GM23248 (cell line): ENCODE measurements at regions not wholly inside any gene's neighbourhood (a gene's known extent, or its start where the extent isn't known, plus 50 kb on each side); places are given as distances from the start of the nearest gene placed in this dataset.

ENCODE experiments used
- DNase-seq: peaks from one replicate; pipeline ENCODE4 v3.0.0-alpha.2; 2015
- H2AFZ ChIP-seq: fragments of 200-600 bp; sonication (generic); 2 replicates; pipeline ENCODE4 v1.6.1; 2016; ENCODE audit warnings: antibody characterized with exemption
- H3F3A ChIP-seq: fragments of 200-600 bp; sonication (generic); 2 replicates; pipeline ENCODE4 v1.6.1; 2016; ENCODE audit warnings: mild to moderate bottlenecking, antibody characterized with exemption, mixed run types; ENCODE audit not compliant: insufficient read depth
- H3K27ac ChIP-seq: fragments of 200-600 bp; sonication (generic); 2 replicates; pipeline ENCODE4 v1.5.1; 2016; ENCODE audit warnings: mild to moderate bottlenecking
- H3K27me3 ChIP-seq: fragments of 200-600 bp; sonication (generic); replicated peaks from 2 replicates; pipeline ENCODE4 v1.6.1; 2016; ENCODE audit warnings: mild to moderate bottlenecking; ENCODE audit not compliant: insufficient read depth
- H3K36me3 ChIP-seq: fragments of 200-600 bp; sonication (generic); 2 replicates; pipeline ENCODE4 v1.6.1; 2016; ENCODE audit warnings: low read depth, mild to moderate bottlenecking
- H3K4me1 ChIP-seq: fragments of 200-600 bp; sonication (generic); 2 replicates; pipeline ENCODE4 v1.6.1; 2016; ENCODE audit warnings: mild to moderate bottlenecking; ENCODE audit not compliant: insufficient read depth
- H3K4me2 ChIP-seq: fragments of 200-600 bp; sonication (generic); one replicate; pipeline ENCODE4 v1.6.1; 2016; ENCODE audit warnings: mild to moderate bottlenecking; ENCODE audit not compliant: unreplicated experiment
- H3K4me3 ChIP-seq: fragments of 200-600 bp; sonication (generic); 2 replicates; pipeline ENCODE4 v1.5.1; 2016; ENCODE audit warnings: mild to moderate bottlenecking
- H3K79me2 ChIP-seq: fragments of 200-600 bp; sonication (generic); 2 replicates; pipeline ENCODE4 v1.6.1; 2016; ENCODE audit warnings: mild to moderate bottlenecking; ENCODE audit not compliant: insufficient read depth
- H3K9ac ChIP-seq: fragments of 200-600 bp; sonication (generic); 2 replicates; pipeline ENCODE4 v1.6.1; 2016; ENCODE audit warnings: mild to moderate bottlenecking
- H3K9me2 ChIP-seq: fragments of 200-600 bp; sonication (generic); 2 replicates; pipeline ENCODE4 v1.6.1; 2016; ENCODE audit warnings: mixed run types, mild to moderate bottlenecking, moderate library complexity; ENCODE audit not compliant: insufficient read depth
- H3K9me3 ChIP-seq: fragments of 200-600 bp; sonication (generic); one replicate; pipeline ENCODE4 v1.6.1; 2017; ENCODE audit warnings: low read depth
- H4K20me1 ChIP-seq: fragments of 200-600 bp; sonication (generic); 2 replicates; pipeline ENCODE4 v1.6.0; 2016; ENCODE audit not compliant: insufficient read depth
- EZH2 ChIP-seq: fragments of 200-600 bp; sonication (generic); IDR thresholded peaks from 2 replicates; pipeline ENCODE4 v1.6.1; 2018; ENCODE audit warnings: antibody characterized with exemption, mild to moderate bottlenecking; ENCODE audit not compliant: insufficient read depth, poor library complexity, severe bottlenecking
- EZH2phosphoT487 ChIP-seq: fragments of 200-600 bp; sonication (generic); IDR thresholded peaks from 2 replicates; pipeline ENCODE4 v1.6.1; 2018; ENCODE audit warnings: antibody characterized with exemption, moderate library complexity, mild to moderate bottlenecking, low read depth; ENCODE audit not compliant: insufficient read depth
- WGBS, 2 experiments: methylation state at CpG; one replicate each; pipeline ENCODE4 v1.1.6; 2015 to 2017; ENCODE audit warnings: low lambda C conversion rate in 2 of 2, low coverage in 1 of 2; ENCODE audit errors: missing lambda C conversion rate in 2 of 2; 5-methylcytosine and 5-hydroxymethylcytosine counted together
- in situ Hi-C: fragments of 300-500 bp; cut with MboI; formaldehyde crosslinking; loops from 2 replicates; pipeline ENCODE4 v1.15.0; 2020

- H3K4me2 ChIP-seq, result no peak overlapping the region
- H3K27me3 ChIP-seq, result no peaks in the 10 kb centered on the region
- no peak for DNase-seq
- H3K4me3 ChIP-seq, result no peak overlapping the region
- H3K9me2 ChIP-seq, result no peaks in the 10 kb centered on the region
- no peak overlapping the region for H3K9ac ChIP-seq
- no peak overlapping the region for H2AFZ ChIP-seq
- no peaks in the 10 kb centered on the region for H3F3A ChIP-seq
- no peak overlapping the region for H3K27ac ChIP-seq
- 82% methylated on average over 2 to 3 of the region's 3 CpGs for WGBS, 2 experiments
- H3K79me2 ChIP-seq, result no peaks in the 10 kb centered on the region
- no peaks in the 10 kb centered on the region for H4K20me1 ChIP-seq
- no peaks in the 10 kb centered on the region for H3K9me3 ChIP-seq
- H3K4me1 ChIP-seq, result peaks cover 7% of the 10 kb centered on the region; the same call in 1 of the 2 replicates
- TF ChIP-seq EZH2phosphoT487, result no peak
- TF ChIP-seq EZH2, result no peak
- in situ Hi-C loops, result no loop called here
- H3K36me3 ChIP-seq, result no peaks in the 10 kb centered on the region
Measured at GRCh38 chrX:116226665-116227484, 56.3 kb downstream of the AGTR2 start.

- H3K9ac ChIP-seq, result no peak overlapping the region
- H3K9me3 ChIP-seq, result no peaks in the 10 kb centered on the region
- peaks cover 10% of the 10 kb centered on the region; the same call in 1 of the 2 replicates for H3F3A ChIP-seq
- no peaks in the 10 kb centered on the region for H3K36me3 ChIP-seq
- no peak for DNase-seq
- H3K4me3 ChIP-seq, result no peak overlapping the region
- no peak for TF ChIP-seq EZH2
- TF ChIP-seq EZH2phosphoT487, result no peak
- peak overlapping the region; percentile 48; the same call in 1 of the 2 replicates for H2AFZ ChIP-seq
- no peaks in the 10 kb centered on the region for H3K27me3 ChIP-seq
- no peak overlapping the region for H3K4me2 ChIP-seq
- 59 to 61% methylated on average over 4 of the region's 4 CpGs for WGBS, 2 experiments
- H3K4me1 ChIP-seq, result peaks cover 20% of the 10 kb centered on the region
- no peaks in the 10 kb centered on the region for H3K79me2 ChIP-seq
- H3K27ac ChIP-seq, result no peak overlapping the region
- no peaks in the 10 kb centered on the region for H4K20me1 ChIP-seq
- in situ Hi-C loops, result no loop called here
- no peaks in the 10 kb centered on the region for H3K9me2 ChIP-seq
Measured at GRCh38 chrX:116230130-116230898, 59.8 kb downstream of the AGTR2 start.

- Histone ChIP-seq H3K79me2 (no peaks in the 10 kb centered on the region), H3K4me1 (peaks cover 20% of the 10 kb centered on the region), H3K9ac (no peak overlapping the region), H3K27ac (peak overlapping the region; percentile 43), H3K36me3 (no peaks in the 10 kb centered on the region), H3K4me3 (no peak overlapping the region), H3K4me2 (no peak overlapping the region), H4K20me1 (no peaks in the 10 kb centered on the region), H3K9me3 (no peaks in the 10 kb centered on the region), H3K9me2 (no peaks in the 10 kb centered on the region), H3F3A (peaks cover 10% of the 10 kb centered on the region; the same call in 1 of the 2 replicates), H3K27me3 (no peaks in the 10 kb centered on the region), H2AFZ (0 out of 2 replicates have a peak overlapping the region, but pooled peaks have one; percentile 29)
- 3 to 5% methylated on average over 3 of the region's 3 CpGs for WGBS, 2 experiments
- DNase-seq, result peak; percentile 83
- TF ChIP-seq EZH2phosphoT487 (no peak), EZH2 (no peak)
- in situ Hi-C loops, result no loop called here
Measured at GRCh38 chrX:116232833-116233232, 62.3 kb downstream of the AGTR2 start.

- H3K4me3 ChIP-seq, result no peak overlapping the region
Measured at GRCh38 chrX:116236666-116237065, 66.1 kb downstream of the AGTR2 start.

More at GRCh38 chrX:116236666-116237065, 66.1 kb downstream of the AGTR2 start:
- H3K79me2 ChIP-seq, result no peaks in the 10 kb centered on the region
- no peaks in the 10 kb centered on the region for H4K20me1 ChIP-seq
- H3K9ac ChIP-seq, result no peak overlapping the region
- peak; percentile 0 for DNase-seq
- no peaks in the 10 kb centered on the region for H3K9me3 ChIP-seq
- H3F3A ChIP-seq, result peaks cover 15% of the 10 kb centered on the region
- in situ Hi-C loops, result no loop called here
- H3K27ac ChIP-seq, result no peak overlapping the region
- no peaks in the 10 kb centered on the region for H3K27me3 ChIP-seq
- H3K4me2 ChIP-seq, result no peak overlapping the region
- H3K36me3 ChIP-seq, result no peaks in the 10 kb centered on the region
- peaks cover 22% of the 10 kb centered on the region for H3K4me1 ChIP-seq
- no peak overlapping the region for H2AFZ ChIP-seq
- TF ChIP-seq EZH2phosphoT487, result no peak
- TF ChIP-seq EZH2, result no peak
- H3K9me2 ChIP-seq, result no peaks in the 10 kb centered on the region
